ENCODE measurements at regions not wholly inside any gene's neighbourhood (a gene's known extent, or its start where the extent isn't known, plus 50 kb on each side); places are given as distances from the start of the nearest gene placed in this dataset.

DNA sequence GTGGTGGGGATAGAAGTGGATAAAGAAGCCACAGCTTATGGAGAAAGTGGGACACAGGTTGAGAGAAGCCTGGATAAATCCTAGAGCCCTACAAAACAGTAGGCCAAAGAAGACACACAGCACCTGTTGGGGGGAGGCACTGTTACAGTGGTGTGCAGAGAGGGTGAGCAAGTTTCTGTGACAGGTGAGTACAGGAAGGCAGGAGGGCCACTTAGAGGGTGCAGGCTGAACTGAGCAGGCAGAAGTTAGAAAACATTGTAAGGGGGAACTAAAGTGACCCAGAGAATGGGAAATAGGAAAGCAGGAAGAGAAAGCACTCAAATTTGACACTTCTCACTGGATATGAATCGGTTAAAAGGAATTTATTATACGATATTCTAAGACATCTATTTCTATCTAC is 146.1 kb upstream of the TMCO5A start:
- no peak for DNase-seq (ENCODE audit: low spot score)
- H3K27ac ChIP-seq: no peak overlapping the region
- ChIA-PET CTCF (no interaction called here), POLR2A (ENCODE audit: low non-redundant PET) (no interaction called here)
- TF ChIP-seq, protein P1, sequence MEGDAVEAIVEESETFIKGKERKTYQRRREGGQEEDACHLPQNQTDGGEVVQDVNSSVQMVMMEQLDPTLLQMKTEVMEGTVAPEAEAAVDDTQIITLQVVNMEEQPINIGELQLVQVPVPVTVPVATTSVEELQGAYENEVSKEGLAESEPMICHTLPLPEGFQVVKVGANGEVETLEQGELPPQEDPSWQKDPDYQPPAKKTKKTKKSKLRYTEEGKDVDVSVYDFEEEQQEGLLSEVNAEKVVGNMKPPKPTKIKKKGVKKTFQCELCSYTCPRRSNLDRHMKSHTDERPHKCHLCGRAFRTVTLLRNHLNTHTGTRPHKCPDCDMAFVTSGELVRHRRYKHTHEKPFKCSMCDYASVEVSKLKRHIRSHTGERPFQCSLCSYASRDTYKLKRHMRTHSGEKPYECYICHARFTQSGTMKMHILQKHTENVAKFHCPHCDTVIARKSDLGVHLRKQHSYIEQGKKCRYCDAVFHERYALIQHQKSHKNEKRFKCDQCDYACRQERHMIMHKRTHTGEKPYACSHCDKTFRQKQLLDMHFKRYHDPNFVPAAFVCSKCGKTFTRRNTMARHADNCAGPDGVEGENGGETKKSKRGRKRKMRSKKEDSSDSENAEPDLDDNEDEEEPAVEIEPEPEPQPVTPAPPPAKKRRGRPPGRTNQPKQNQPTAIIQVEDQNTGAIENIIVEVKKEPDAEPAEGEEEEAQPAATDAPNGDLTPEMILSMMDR (conservative IDR thresholded peaks at IDR 0.05; ENCODE audit: low read depth): no peak

DNA sequence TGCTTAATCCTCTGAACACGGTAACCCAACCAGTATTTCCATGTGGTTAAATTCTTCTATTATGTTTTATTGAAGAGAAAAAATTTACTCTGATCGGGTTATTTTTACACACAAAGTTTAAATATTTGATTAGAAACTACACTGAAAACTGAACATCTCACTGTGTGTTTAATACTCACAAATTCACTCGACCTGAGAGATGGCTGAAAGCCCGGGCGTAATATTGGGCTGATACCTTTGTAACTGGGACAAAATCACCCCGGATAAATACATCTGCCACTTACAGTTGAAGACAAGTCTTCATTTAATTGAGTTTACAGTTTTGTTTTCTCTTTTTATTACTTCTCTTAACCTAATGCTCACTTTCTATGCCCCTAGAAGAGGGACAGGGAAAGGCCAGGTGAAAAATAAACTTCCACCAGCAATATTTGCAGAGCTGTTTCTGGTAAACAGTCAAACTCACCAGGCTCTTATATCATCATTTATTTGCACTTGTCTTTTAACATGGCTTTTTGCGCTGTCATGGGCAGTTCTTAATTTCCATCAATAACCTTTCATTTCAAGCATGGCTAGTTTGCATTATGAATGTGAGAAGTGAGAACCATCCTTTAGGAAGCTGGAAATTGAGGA is 145.6 kb upstream of the TMCO5A start:
- CTCF ChIA-PET: interaction anchor here (0.7 kb wide), 1 partner anchor 8 kb away, joined by 5 read pairs; no protein-coding TSS in a partner anchor
- POLR2A ChIA-PET (ENCODE audit: low non-redundant PET): no interaction called here
- no peak for DNase-seq (ENCODE audit: low spot score)
- TF ChIP-seq, protein P1 (conservative IDR thresholded peaks at IDR 0.05; ENCODE audit: low read depth): no peak
- no peak overlapping the region for H3K27ac ChIP-seq

- TF ChIP-seq, protein P1 (conservative IDR thresholded peaks at IDR 0.05; ENCODE audit: low read depth): no peak
- H3K27ac ChIP-seq: no peak overlapping the region
- POLR2A ChIA-PET (ENCODE audit: low non-redundant PET): no interaction called here
- DNase-seq (ENCODE audit: low spot score): no peak
- CTCF ChIA-PET: interaction anchor here (0.7 kb wide), 1 partner anchor 9 kb away, joined by 5 read pairs; no protein-coding TSS in a partner anchor
Measured at GRCh38 chr15:37789397-37789786, 145.0 kb upstream of the TMCO5A start.

DNA sequence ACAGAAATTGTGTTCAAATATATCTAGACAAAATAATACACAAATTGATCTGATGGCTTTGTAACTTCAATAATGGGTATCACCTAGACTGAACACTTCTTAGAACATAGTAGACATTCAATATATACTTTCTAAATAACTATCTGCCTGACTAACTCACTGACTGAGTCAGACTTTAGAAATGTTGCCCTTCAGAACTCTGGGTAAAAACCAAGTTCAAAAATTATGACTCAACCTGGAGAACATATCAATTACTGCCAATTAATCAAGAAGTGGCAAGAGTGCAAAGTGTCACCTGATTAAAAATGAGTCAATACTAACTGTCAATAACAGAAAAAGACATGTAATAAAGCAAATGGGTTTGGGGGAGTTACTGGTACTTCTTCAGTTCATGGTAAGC is 144.6 kb upstream of the TMCO5A start:
- POLR2A ChIA-PET (ENCODE audit: low non-redundant PET): no interaction called here
- peak; percentile 56 for DNase-seq (ENCODE audit: low spot score)
- TF ChIP-seq, protein P1 (conservative IDR thresholded peaks at IDR 0.05; ENCODE audit: low read depth): no peak
- H3K27ac ChIP-seq: no peak overlapping the region
- CTCF ChIA-PET: no interaction called here

GRCh38 chr15:37791693-37792092 is 142.7 kb upstream of the TMCO5A start:
- TF ChIP-seq, protein P1 (conservative IDR thresholded peaks at IDR 0.05; ENCODE audit: low read depth): no peak
- ChIA-PET CTCF (no interaction called here), POLR2A (ENCODE audit: low non-redundant PET) (no interaction called here)
- DNase-seq (ENCODE audit: low spot score): no peak
- no peak overlapping the region for H3K27ac ChIP-seq

GRCh38 chr15:37792351-37792750 is 142.1 kb upstream of the TMCO5A start:
- CTCF ChIA-PET: no interaction called here
- DNase-seq (ENCODE audit: low spot score): no peak
- TF ChIP-seq, protein P1 (conservative IDR thresholded peaks at IDR 0.05; ENCODE audit: low read depth): no peak
- POLR2A ChIA-PET (ENCODE audit: low non-redundant PET): no interaction called here
- no peak overlapping the region for H3K27ac ChIP-seq
